Esophagus squamous epithelium (tissue), 4 donors: ENCODE measurements at regions not wholly inside any gene's neighbourhood (a gene's known extent, or its start where the extent isn't known, plus 50 kb on each side); places are given as distances from the start of the nearest gene placed in this dataset.

Experiments
- CTCF ChIP-seq, 6 experiments: fragments of 450-650 bp in 4 of 6; fragments of 200-600 bp in 2 of 6; sonication (generic) in 2 of 6; IDR thresholded peaks; one replicate each; pipeline ENCODE4 v1.5.1; 2016 to 2019; ENCODE audit warnings: antibody characterized with exemption in 6 of 6, mild to moderate bottlenecking in 4 of 6, moderate library complexity in 4 of 6
- POLR2A ChIP-seq, 4 donors: fragments of 450-650 bp; IDR thresholded peaks; one replicate each; pipeline ENCODE4 v1.6.1; 2017; ENCODE audit warnings: antibody characterized with exemption in 4 of 4, mild to moderate bottlenecking in 4 of 4, moderate library complexity in 3 of 4

DNA sequence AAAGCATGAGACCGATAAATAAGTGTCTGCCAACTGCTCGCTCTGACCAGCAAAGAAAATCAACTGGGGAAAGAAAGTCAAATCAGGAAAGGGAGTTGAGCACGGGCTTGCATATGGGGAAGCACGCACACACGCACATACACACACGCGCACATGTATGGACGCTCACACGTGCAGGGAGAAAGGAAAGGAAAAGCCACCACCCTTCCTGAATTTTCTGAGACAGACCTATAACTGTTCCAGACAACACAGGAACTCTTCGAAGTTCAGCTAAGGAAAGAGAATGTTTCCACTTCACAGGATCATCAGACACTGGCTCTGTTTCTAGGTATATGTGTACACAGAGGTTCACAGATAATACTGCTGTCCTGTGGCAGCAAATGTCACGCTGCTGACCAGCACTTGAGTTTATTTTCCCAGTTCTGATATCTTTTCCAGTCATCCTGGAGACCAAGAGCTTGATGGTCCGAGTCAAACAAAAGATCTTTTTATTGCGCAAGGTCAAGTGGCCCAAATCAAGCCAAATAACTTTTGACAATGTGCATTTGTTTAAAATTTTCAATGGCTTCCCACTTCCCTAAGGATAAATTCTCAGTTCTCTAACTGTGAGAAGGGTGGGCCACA is 82.1 kb upstream of the TMCC3 start:
- no peak for TF ChIP-seq CTCF (IDR thresholded peaks at IDR 0.05)
- no peak for TF ChIP-seq POLR2A (IDR thresholded peaks at IDR 0.05)
